ENCODE measurements at regions not wholly inside any gene's neighbourhood (a gene's known extent, or its start where the extent isn't known, plus 50 kb on each side); places are given as distances from the start of the nearest gene placed in this dataset.

- H3K9ac ChIP-seq (replicated peaks in 1 of 4; ENCODE audit: extremely low read depth in 1 of 4, low read depth in 3 of 4, low read length in 3 of 4): no peak overlapping the region
- H3K9me3 ChIP-seq (ENCODE audit: insufficient read depth in 2 of 2, low read depth in 1 of 2, low read length in 1 of 2): peaks cover 4 to 7% of the 10 kb centered on the region in 2 experiments; a peak in 1 of 4 replicates
- no peaks in the 10 kb centered on the region for H3K36me3 ChIP-seq (ENCODE audit: control insufficient read depth in 2 of 4, insufficient read depth in 4 of 4, low read length in 3 of 4)
- H2BK120ac ChIP-seq (replicated peaks; ENCODE audit: low read depth, low read length): no peak overlapping the region
- no peak overlapping the region for H3K23ac ChIP-seq (ENCODE audit: insufficient read length)
- H2AK5ac ChIP-seq (ENCODE audit: low read depth, low read length): no peak overlapping the region
- H3K56ac ChIP-seq (replicated peaks; ENCODE audit: insufficient read length, low read depth, low read length): no peak overlapping the region
- no peak overlapping the region for H4K91ac ChIP-seq (replicated peaks; ENCODE audit: insufficient read length, low read length)
- no peak overlapping the region for H3K4ac ChIP-seq (replicated peaks; ENCODE audit: insufficient read length, low read depth, low read length)
- no peaks in the 10 kb centered on the region for H3K23me2 ChIP-seq (ENCODE audit: low read depth, low read length)
- H4K5ac ChIP-seq (ENCODE audit: insufficient read length, low read depth, low read length): no peak overlapping the region
- no peak overlapping the region for H3K18ac ChIP-seq (ENCODE audit: extremely low read depth, low read length)
- H3K79me1 ChIP-seq (ENCODE audit: low read depth, low read length): no peaks in the 10 kb centered on the region
- ChIA-PET POLR2A (ENCODE audit: partially characterized antibody) (interaction anchor here (0.8 kb wide), 1 partner anchor 10 kb away, joined by 3 read pairs; no protein-coding TSS in a partner anchor), CTCF (ENCODE audit: partially characterized antibody) (interaction anchor here (1.4 kb wide), 1 partner anchor 19 kb away, joined by 3 read pairs; no protein-coding TSS in a partner anchor)
- no peak overlapping the region for H2BK15ac ChIP-seq (ENCODE audit: low read length)
- DNase-seq (ENCODE audit: low read depth in 1 of 2, low spot score in 2 of 2) (no peak), FAIRE-seq (no peak)
- H3K4me1 ChIP-seq (replicated peaks in 1 of 4; ENCODE audit: control insufficient read depth in 3 of 4, insufficient read depth in 4 of 4, low read length in 3 of 4): peaks cover 0 to 5% (median under 1%) of the 10 kb centered on the region in 4 experiments; a peak in 3 of 7 replicates
- no peak overlapping the region for H2BK5ac ChIP-seq (ENCODE audit: low read depth, low read length)
- H3K4me3 ChIP-seq (ENCODE audit: extremely low read depth in 1 of 4, insufficient read depth in 2 of 4, low read depth in 3 of 4, low read length in 4 of 4): no peak overlapping the region
- no peak overlapping the region for H3K27ac ChIP-seq (ENCODE audit: low read depth, low read length)
- H3K14ac ChIP-seq (ENCODE audit: insufficient read length): no peak overlapping the region
- no peak overlapping the region for H2BK12ac ChIP-seq (ENCODE audit: low read depth, low read length)
- H4K8ac ChIP-seq (ENCODE audit: extremely low read depth, insufficient read depth, low read length): no peak overlapping the region
- H3K27me3 ChIP-seq (replicated peaks in 1 of 4; ENCODE audit: control insufficient read depth in 3 of 4, extremely low read depth in 1 of 4, insufficient read depth in 3 of 4, low read length in 3 of 4): peaks cover 0 to 1% (median 0%) of the 10 kb centered on the region in 4 experiments; a peak in 3 of 7 replicates
- WGBS, 2 experiments (ENCODE audit: extremely low coverage in 1 of 2, insufficient coverage in 1 of 2, insufficient read length in 1 of 2, insufficient replicate concordance in 2 of 2, low coverage in 1 of 2, low lambda C conversion rate in 2 of 2, missing lambda C conversion rate in 1 of 2): 89 to 100% methylated on average over 2 to 5 of the region's 5 CpGs
- H4K20me1 ChIP-seq (replicated peaks in 1 of 2; ENCODE audit: control insufficient read depth in 1 of 2, insufficient read depth in 2 of 2, low read length in 2 of 2): no peaks in the 10 kb centered on the region
- H3K4me2 ChIP-seq (ENCODE audit: insufficient read depth in 1 of 2, low read depth in 2 of 2, low read length in 2 of 2): no peak overlapping the region
- no peak overlapping the region for H2AFZ ChIP-seq (ENCODE audit: low read length)
- H2BK20ac ChIP-seq (ENCODE audit: low read length): no peak overlapping the region
- H3K79me2 ChIP-seq (ENCODE audit: control insufficient read depth in 1 of 2, insufficient read depth in 2 of 2, low read length in 2 of 2): no peaks in the 10 kb centered on the region
- TF ChIP-seq TAF7 (optimal IDR thresholded peaks at IDR 0.05; ENCODE audit: borderline replicate concordance, low read depth, low read length) (no peak), CREB1 (IDR thresholded peaks at IDR 0.05) (no peak), SP2 (IDR thresholded peaks at IDR 0.05; ENCODE audit: low read length) (no peak), BACH1 (IDR thresholded peaks at IDR 0.05; ENCODE audit: low read length) (no peak), JUN (IDR thresholded peaks at IDR 0.05; ENCODE audit: low read depth, low read length) (no peak), USF2 (IDR thresholded peaks at IDR 0.05; ENCODE audit: low read length) (no peak), SIRT6 (IDR thresholded peaks at IDR 0.05; ENCODE audit: low read length) (no peak)
Measured at GRCh38 chr1:8223526-8223925, 94.4 kb upstream of the SLC45A1 start.

Measured in H1 (cell line).